AG20443 (cell line): ENCODE measurements at regions not wholly inside any gene's neighbourhood (a gene's known extent, or its start where the extent isn't known, plus 50 kb on each side); places are given as distances from the start of the nearest gene placed in this dataset.

Experiments
- DNase-seq: peaks from one replicate; pipeline ENCODE4 v3.0.0; 2012; ENCODE audit warnings: low spot score, mixed read lengths

DNA sequence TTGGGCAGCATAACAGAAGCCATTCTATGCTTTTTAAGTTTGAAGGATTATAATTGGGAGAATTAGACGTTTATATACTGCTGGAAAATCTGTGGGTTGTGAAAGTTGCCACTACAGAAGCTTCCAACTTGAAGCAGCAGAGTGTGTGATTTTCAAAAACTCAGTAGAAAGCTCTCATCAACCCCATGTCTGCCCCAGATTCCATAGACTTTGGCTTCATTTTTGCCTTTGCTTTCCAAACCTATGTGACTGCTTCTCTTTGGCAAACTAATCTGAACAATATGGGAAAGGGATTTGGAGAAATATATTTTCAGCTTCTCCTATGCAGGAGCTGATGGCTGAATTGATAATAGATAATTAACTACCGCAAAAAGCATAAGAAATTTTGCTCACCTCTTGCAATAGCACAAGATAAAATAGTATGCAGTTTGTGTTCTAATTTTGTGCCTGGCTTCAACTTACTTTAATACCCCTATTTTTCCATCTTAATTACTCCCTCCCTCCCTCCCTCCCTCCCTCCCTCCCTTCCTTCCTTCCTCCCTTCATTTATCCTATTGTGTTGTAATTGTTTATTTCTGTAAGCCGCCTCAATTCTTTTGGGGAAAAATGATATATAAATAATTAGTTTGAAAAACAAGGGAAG lies 214.1 kb upstream of the HS3ST5 start:
- no peak for DNase-seq

DNA sequence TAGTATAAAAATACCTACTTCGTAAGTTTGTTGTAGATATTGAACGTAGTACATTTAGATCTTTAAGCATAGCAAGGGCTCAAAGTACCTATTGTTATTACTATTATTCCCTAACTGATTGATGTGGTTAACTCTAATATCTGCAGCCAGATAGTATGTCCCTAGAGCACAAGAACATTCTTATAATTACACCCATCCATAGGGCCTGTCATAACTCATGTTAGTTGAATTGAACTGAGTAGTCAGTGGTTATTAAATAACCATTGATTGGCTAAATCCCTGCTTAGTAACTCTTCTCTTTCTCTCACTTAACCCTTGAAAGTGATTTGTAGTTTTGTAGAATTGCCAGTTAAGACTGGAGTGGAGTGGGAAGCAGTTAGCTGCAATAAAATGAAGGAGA lies 207.5 kb upstream of the HS3ST5 start:
- no peak for DNase-seq

DNA sequence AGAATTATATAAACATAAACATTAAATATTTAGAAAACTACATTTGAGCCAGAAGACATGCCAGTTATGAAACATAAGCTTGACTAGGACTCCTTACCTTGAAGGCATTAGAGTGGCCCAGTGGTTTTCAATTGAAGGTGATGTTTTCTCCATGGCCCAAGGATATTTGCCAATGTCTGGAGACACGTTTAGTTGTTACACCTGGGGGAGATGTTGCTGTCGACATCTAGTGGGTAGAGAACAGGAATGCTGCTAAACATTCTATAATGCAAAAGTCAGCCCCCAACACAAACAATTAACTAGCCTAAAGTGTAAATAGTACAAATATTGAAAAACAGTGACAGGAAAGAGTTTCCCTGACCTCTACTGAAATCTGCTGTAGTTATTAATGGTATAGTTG lies 200.9 kb upstream of the HS3ST5 start:
- no peak for DNase-seq

DNA sequence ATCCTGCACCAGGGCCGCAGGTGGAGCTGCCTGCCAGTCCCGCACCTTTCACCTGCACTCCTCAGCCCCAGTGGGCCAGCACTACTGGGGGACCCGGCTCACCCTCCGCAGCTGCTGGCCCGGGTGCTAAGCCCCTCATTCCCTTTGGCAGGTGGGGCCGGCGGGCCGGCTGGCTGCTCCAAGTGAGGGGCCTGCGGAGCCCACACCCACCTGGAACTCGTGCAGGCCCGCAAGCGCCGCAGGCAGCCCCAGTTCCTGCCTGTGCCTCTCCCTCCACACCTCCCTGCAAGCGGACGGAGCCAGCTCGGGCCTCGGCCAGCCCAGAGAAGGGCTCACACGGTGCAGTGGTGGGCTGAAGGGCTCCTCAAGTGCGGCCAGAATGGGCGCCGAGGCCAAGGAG lies 199.0 kb upstream of the HS3ST5 start:
- no peak for DNase-seq

DNA sequence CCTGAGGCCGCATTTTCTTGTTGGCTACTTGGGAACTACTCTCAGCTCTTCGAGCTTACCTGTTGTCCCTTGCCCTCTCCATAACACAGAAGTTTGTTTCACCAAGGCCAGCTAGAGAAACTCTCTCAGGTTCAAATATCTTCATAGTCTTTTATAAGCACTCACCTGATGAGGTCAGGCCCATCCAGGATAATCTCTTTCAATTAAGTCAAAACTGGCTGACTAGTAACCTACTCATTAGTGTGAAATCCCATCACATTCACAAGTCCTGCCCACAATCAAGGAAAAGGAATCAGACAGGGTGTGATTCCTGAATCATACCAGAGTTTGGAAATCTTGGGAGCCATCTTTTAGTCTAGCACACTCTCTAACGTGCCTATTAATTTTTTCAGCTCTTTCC lies 195.2 kb upstream of the HS3ST5 start:
- no peak for DNase-seq

DNA sequence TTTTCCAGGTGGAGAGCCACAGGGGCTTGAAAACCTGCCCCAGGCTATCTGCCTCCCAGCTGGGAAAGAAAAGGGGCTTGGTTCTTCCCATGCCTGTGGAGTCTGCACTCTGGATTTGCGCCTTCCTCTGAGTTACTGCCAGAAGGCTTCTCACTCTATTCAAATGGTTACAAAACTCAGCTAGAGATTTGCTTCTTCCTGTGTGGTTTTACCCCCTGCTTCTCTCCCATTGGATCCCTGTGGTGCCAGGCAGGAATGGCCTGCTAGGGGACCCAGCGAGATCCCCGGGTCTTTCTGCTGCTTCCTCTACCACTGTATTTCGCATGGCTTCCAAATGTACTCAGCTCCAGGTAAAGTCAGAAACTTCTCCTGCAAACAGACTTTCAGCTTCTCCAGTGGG lies 192.0 kb upstream of the HS3ST5 start:
- DNase-seq = no peak

DNA sequence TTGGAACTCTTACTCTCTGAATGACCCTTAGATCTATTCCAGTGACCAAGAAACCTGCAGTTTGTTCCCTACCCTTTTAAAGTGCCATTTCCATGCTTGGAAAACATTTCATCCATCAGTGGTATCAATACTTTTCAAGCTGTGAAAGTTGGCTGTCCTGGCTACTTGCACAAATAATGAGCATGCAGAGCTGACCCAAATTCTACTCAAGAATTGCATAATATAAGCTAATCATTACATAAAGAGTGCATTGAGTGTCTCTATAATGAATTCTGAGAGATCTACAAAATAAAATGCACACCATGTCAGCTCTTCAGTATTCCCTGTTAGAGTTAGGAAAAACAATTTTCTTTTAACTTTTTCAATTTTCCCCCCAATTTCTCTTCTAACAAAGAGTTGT lies 181.3 kb upstream of the HS3ST5 start:
- no peak for DNase-seq

DNA sequence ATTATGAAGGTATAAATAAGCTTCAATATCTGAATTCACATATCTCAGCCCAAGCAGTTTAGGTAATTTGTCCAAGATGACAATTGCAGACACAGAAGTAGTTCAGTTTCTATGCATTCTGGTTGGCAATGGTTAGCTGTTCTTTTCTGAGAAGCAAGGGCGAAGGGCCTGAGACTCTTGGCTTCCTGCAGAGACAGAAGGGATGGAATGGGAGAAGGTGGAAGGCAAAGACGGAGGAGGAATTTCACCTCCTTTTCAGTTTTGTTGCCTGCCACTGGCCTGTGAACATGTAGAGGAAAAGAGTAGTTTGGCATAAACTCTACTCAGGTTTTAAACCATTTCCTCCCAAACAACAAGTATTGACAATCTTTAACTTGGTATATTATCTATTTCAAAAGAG lies 180.7 kb upstream of the HS3ST5 start:
- no peak for DNase-seq

DNA sequence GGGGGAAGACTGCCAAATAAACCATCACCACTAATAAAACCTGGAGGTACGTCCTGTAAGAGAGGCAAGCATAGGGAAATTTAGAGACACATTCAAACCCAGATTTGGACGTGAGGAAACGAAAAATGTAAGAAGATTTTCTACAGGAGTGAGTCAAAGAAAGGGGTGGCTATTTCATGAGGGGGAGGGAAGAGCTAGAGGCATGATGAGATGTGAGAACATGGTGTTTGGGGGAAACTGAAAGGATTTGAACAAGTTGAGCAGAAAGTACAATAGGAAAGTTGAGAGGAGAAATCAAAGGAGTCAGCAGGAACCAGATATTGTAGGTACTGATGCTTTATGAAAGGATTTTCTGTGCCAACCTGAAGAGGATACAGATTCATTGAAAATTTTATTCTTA lies 179.1 kb upstream of the HS3ST5 start:
- no peak for DNase-seq

DNA sequence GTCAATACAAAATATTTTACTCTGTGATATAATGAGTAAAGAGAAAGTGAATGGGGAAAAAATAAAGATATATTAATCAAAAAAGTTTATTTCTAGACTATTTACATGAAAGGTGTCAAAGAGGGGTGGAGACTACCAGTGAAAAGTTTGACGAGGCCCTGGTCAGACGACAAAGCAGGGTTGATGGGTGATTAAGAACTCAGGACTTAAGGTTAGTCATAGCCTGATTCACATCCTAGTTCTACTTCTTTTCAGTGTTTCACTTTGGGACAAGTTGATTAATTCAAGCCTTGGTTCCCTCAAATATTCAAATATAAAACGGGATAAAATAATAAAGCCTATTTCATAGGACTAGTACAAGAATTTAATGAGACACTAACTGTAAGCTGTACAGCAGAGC lies 178.2 kb upstream of the HS3ST5 start:
- no peak for DNase-seq

DNA sequence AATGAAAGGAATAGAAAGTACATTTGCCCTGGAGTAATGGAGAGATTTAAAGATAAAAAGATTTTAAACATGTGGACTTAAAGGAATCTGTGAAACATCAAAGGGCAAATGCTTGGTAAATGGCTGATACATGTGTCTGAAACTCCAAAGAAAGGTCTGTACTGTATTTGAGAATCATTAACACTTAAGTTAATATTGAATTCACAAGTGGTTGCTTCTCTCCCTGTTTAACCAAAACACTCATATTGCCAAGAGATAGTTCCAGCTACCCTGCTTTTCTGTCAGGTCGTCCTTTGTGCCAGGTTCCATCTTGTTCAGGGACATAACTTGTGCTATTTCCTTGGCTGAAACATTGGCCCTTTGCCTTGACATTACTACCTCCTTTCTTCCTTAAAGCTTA lies 171.3 kb upstream of the HS3ST5 start:
- DNase-seq = no peak

DNA sequence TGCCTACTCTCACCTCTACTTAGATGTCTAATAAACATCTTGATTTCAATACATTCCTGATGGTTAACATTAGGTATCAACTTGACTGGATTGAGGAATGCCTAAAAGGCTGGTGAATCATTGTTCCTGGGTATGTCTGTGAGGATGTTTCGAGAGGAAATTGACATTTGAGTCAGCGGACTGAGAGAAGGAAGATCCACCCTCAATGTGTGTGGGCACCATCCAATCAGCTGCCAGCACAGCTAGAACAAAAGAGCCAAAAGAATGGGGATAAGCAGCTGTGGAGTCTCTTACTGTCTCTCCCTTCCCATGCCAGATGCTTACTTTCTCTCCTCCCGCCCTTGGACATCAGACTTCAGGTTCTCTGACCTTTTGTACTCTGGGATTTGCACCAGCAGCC lies 128.6 kb upstream of the HS3ST5 start:
- no peak for DNase-seq

DNA sequence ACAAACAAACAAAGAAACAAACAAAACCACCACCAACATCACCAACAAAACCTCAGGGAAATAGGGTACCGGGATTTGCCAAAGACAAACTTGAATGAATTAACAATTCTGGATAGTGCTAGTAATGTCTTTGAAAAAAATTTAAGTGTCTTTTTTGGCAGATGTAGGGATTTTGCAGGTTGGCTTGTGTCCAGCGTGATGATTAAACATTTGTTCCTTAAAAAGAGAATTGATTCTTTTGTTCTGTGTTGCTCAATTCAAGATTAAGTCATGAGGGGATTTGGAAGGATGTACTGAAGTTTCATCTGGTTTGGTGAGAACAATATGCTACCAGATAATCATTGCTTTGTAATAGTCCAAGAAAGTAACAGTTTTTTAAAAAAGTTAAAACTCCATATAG lies 125.1 kb upstream of the HS3ST5 start:
- no peak for DNase-seq

DNA sequence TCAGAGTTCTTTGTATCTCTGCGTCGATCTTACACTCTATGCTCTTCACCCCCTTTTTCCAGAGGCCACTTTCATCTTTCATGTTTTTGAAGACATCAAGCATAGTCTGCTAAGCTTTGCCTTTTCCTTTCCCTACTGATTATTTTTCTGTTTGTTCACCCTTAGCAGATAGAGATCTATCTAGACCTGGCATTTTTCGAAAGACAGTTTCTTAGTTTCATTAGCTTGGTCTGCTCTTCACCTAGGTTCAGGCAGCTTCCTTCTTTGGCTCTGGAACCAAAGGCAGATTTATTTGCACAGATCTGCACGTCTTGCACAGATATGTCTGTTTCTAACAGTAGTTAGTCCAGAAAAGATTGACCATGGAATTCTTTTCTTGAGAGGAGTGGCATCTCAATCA lies 122.7 kb upstream of the HS3ST5 start:
- no peak for DNase-seq

DNA sequence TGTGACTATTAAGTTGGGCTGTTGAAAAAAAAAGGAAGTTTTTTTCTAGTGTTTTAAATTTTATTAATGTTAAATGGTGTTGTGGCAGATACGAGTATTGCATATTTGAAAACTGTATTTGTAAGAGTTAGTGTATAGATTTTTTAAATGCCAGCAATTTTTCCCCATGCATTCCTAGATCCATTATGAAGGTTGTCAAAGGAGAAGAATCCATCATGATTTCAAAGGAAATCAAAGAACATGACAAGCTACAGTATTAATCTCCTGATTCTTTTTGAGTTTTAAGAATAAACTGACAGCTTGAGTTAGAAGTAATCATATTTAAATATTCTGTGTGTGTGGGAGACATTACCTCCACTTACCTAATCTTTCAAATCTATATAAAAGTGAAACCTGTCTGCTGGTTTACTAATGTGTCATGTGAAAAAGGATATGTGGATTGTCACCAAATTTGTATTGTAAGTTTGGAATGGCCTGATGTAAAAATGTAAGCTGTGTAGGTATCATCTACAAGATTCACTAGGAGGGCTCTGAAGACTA lies 111.0 kb upstream of the HS3ST5 start:
- DNase-seq = no peak

DNA sequence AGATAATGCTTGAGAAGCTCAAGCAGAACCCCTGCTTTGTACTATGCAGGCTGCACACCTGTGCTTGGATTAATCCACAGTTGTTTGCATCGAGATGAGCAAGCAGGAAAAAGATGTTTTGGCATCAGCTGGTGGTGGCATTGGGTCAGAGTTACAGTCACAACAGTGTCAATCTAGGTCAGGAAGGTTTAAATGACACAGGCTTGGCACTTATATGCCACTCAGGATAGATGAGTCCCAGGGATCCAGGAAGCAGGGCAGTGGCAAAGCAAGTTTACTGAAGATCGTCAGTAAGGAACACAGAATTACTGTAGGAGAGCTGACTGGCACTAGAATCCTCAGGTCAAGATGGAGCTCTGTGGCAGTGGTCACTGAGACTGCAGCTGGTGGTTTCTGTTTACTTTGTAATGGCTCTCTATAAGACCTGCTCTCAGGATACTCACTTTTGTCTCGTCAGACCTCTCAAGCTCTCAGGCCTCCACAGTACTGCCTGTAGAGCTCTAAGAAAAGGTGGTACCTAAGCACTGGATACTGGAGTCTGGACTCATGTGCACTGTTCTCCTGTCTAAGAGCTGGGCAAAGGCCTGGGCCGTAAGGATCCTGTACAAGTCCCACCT lies 110.1 kb upstream of the HS3ST5 start:
- no peak for DNase-seq

DNA sequence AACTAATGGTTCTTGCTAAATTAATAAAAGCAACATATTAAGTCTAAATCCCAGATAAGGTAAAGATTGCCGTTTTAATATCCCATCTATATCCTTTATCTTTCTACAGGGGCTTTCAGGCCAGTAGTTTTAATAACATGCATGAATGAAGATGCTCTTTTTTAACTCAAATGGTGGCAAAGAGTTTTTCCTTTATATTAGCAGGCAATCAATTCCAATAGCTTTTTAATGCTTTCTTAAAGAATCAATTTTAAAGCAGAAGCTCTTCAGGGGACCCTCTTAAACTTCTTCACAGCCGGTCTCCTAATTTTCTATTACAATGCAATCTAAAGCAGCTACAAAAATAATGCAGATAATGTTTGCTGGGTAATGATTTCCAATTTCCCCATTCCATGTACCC lies 107.8 kb upstream of the HS3ST5 start:
- DNase-seq = no peak

DNA sequence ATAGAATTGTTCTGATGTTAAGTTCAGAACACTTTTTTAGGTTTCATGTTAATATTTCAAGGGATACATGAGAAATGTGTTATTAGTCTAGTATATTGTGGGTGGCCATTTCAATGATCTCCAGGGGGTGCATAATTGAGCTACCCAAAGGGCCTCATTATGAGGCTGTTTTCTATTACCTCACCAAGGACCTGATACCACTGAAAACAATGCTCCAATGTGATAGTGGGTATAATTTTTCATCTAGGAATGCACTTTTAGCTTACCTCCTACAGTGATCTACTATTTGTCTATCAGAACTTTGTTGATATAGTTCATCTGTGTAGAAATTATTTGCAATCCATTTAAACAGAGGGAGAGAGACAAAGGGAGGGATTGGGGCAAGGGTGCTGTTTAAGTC lies 106.8 kb upstream of the HS3ST5 start:
- DNase-seq = no peak

DNA sequence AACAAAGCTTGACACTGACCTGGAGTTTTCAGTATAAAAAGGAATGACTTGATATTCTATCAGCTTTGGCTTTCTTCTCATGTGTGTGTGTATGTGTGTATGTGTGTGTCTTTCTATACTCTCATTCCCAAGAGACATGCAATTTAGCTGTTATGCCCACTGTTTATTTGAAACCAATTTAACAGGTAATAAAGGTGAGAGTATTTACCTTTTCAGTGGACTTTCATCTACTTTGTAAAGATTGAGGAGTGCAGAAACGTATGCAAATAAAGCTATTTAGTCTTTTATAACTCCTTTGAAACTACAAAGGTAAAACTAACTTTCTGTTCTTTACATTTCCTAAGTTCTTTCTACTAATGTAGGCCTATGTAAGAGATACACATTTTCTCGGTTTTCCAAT lies 103.5 kb upstream of the HS3ST5 start:
- no peak for DNase-seq

DNA sequence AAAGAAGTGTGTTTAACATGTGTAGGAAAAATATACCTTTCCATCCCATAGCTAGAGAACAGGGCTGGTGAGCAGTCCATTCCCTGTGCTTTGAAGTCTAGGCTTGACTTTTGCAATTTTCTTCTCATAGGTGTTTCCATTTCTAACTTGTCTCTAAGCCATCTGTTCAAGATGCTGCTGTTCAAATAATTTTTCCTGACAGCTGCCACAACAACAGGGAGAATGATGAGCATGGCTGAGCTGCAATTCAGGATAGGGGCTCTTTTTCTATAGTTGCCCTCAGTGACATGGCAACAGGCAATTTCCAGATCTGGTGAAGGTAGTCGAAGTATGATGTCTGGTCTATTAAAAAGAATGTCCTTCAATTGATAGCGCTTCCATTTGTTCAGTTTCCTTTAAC lies 103.0 kb upstream of the HS3ST5 start:
- no peak for DNase-seq

DNA sequence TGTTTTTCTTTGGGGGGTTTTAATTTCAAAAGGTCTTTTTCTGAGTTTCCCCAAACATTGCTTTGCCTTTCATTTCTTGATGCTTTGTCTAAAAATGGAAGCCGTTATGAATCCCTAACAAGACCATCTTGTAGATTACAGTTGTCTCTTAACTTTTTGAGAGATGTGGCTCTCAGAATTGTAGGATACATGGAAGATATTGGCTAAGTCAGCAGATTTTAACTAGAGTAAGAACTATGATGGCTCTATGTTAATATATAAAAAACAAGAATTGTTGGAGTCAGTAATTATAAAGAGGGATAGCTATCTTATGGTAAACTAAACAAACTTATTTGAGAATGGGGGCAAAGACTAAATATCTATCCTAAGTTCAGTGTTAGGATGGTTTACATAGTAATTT lies 96.6 kb upstream of the HS3ST5 start:
- no peak for DNase-seq

DNA sequence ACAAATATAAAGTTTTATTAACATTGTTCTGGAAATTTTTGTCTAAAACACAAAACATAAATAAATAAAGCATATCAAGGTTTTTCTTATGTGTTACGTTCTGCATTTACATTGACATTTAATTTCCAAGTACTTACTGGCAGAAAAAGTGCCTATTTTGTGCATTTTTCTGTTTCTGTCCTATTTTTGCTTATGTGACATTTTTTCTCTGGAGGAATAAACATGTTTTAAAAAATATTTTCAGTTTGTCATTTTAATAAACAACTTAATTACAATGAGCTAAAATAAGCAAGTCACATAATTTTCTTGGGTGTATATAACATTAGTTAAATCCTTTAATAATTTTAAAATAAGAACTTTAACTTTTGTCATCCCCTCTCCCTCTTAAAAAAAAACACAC lies 94.4 kb upstream of the HS3ST5 start:
- no peak for DNase-seq

DNA sequence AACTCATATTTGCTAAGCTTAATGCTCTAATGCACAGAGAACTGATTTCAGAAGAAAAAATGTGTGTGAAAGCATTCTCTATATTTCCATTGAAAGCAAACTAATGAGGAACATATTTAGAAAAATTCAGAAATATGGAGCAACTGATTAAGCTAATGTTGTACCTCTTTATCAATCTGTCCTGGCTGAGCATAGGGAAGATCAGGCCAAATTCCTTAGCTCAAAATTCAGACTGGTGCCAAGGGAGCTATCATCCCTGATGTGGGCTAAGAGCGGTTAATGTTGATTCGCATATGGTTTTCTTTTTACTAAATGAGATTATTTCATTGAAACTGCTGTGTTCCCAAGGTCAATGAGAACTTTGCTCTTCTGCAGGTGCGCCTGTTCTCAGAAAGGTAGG lies 93.9 kb upstream of the HS3ST5 start:
- no peak for DNase-seq

DNA sequence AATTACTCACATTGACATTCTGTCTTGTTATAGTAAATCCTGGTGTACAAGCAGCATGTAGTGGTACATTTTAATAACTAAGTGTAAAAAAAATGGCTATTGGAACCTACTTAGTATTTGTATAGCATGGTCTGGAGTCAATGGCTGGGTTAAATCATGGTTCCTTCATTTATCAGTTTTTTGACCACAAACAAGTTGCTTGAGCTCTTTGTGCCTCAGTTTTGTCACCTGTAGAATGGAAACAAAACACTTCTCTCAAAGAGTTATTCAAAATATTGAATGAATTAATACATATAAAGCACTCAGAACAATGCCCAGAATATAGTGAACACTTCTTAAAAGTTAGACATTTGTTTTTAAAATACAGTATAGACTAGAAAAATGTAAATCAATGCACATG lies 93.2 kb upstream of the HS3ST5 start:
- no peak for DNase-seq
